DOHH2 (cell line): ENCODE measurements at regions not wholly inside any gene's neighbourhood (a gene's known extent, or its start where the extent isn't known, plus 50 kb on each side); places are given as distances from the start of the nearest gene placed in this dataset.

Experiments used
- CTCF ChIP-seq: fragments of 200-600 bp; sonication (generic); IDR thresholded peaks from one replicate; pipeline ENCODE4 v1.5.1; 2014; ENCODE audit warnings: antibody characterized with exemption, mild to moderate bottlenecking, low read depth, low read length; ENCODE audit not compliant: poor library complexity, severe bottlenecking
- EZH2phosphoT487 ChIP-seq: fragments of 200-600 bp; sonication (generic); IDR thresholded peaks from 2 replicates; pipeline ENCODE4 v1.6.1; 2017; ENCODE audit warnings: borderline replicate concordance, mild to moderate bottlenecking, antibody characterized with exemption, low read length, moderate library complexity, mixed read lengths

GRCh38 chr12:118641249-118641648 is 264.9 kb downstream of the SUDS3 start:
- no peak for TF ChIP-seq CTCF
- no peak for TF ChIP-seq EZH2phosphoT487
